ENCODE measurements at regions not wholly inside any gene's neighbourhood (a gene's known extent, or its start where the extent isn't known, plus 50 kb on each side); places are given as distances from the start of the nearest gene placed in this dataset.

DNA sequence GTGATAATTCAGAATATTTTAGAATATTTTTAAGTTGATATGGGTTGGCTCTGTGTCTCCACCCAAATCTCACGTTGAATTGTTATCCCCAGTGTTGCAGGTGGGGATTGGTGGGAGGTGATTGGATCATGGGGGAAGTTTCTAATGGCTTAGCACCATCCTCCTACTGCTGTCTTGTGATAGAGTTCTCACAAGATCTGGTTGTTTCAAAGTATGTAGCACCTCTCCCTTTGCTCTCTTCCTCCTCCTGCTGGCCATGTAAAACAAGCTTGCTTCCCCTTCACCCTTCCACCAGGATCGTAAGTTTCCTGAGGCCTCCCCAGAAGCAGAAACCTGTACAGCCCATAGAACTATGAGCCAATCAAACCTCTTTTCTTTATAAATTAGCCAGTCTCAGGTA is 214.6 kb upstream of the C9orf72 start:
- H3K4me3 ChIP-seq: no peak overlapping the region
- TF ChIP-seq, protein P1, sequence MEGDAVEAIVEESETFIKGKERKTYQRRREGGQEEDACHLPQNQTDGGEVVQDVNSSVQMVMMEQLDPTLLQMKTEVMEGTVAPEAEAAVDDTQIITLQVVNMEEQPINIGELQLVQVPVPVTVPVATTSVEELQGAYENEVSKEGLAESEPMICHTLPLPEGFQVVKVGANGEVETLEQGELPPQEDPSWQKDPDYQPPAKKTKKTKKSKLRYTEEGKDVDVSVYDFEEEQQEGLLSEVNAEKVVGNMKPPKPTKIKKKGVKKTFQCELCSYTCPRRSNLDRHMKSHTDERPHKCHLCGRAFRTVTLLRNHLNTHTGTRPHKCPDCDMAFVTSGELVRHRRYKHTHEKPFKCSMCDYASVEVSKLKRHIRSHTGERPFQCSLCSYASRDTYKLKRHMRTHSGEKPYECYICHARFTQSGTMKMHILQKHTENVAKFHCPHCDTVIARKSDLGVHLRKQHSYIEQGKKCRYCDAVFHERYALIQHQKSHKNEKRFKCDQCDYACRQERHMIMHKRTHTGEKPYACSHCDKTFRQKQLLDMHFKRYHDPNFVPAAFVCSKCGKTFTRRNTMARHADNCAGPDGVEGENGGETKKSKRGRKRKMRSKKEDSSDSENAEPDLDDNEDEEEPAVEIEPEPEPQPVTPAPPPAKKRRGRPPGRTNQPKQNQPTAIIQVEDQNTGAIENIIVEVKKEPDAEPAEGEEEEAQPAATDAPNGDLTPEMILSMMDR (IDR thresholded peaks at IDR 0.05; ENCODE audit: borderline replicate concordance): no peak
- no peak overlapping the region for H3K27ac ChIP-seq (replicated peaks)
- no peak for DNase-seq
- no peaks in the 10 kb centered on the region for H3K36me3 ChIP-seq
- H3K9me3 ChIP-seq (replicated peaks): peaks cover 11% of the 10 kb centered on the region
- intact Hi-C loops (cut with micrococcal nuclease): no loop called here
- H3K4me1 ChIP-seq: no peaks in the 10 kb centered on the region
- no peaks in the 10 kb centered on the region for H3K27me3 ChIP-seq (ENCODE audit: low read depth)

DNA sequence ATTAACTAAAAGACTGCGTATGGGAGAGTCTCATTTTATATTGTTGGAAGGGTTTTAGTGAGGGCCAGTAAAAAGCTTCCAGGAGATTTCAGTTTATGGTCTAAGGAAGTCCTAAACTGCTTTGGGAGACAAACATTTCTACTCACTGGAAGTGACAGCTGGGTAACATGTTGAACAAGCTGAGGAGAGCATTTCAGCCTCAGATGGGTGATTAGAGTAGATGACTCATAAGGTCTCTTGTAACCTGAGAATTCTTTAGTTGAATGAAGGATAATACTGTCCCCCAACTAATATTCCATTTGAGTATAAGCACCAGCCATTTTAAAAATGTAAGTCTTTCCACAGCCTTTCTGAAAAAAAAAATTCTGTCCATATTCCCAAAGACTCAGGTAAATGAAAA is 218.0 kb upstream of the C9orf72 start:
- Histone ChIP-seq H3K9me3 (replicated peaks) (peaks cover 22% of the 10 kb centered on the region), H3K36me3 (no peaks in the 10 kb centered on the region), H3K4me1 (no peaks in the 10 kb centered on the region), H3K27ac (replicated peaks) (no peak overlapping the region), H3K27me3 (ENCODE audit: low read depth) (no peaks in the 10 kb centered on the region), H3K4me3 (no peak overlapping the region)
- DNase-seq: no peak
- TF ChIP-seq, protein P1 (IDR thresholded peaks at IDR 0.05; ENCODE audit: borderline replicate concordance): no peak
- intact Hi-C loops (cut with micrococcal nuclease): no loop called here

DNA sequence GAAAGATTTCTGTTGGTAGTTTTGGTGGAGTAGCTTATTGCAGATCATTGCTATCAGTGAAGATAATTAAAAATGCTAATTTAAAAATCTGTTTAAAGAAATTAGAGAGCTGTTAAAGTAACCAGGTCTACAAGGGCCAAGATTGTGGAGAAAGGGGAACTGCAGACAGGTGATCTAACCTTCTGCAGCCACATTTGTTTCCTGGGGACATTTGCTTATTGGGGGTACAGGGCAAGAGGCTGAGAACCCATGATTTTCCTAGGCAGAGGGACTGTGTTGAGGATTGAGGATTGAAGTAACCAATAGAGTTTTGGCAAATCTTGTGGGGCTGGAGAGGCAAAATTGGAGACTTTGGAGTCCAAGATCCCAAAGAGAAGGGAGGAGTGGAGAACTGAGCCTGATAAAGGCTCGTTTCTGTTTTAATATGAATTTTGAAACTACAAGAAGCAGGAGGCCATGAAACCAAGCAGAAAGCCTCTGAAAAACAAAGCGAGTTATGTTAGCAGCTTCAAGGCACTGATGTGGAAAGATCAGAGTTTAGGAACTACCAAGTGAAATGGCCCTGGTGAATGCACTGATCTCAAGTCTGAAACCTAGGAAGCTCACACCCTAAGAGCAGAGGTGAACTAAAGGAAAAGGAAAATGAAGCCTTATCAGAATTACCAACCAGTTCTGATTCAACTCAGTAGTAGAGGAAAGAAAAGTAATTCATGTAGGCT is 219.8 kb upstream of the C9orf72 start:
- TF ChIP-seq, protein P1 (IDR thresholded peaks at IDR 0.05; ENCODE audit: borderline replicate concordance): no peak
- DNase-seq: no peak
- Histone ChIP-seq H3K4me3 (no peak overlapping the region), H3K9me3 (replicated peaks) (peaks cover 24% of the 10 kb centered on the region), H3K27me3 (ENCODE audit: low read depth) (no peaks in the 10 kb centered on the region), H3K36me3 (no peaks in the 10 kb centered on the region), H3K4me1 (no peaks in the 10 kb centered on the region), H3K27ac (replicated peaks) (no peak overlapping the region)
- intact Hi-C loops (cut with micrococcal nuclease): no loop called here

DNA sequence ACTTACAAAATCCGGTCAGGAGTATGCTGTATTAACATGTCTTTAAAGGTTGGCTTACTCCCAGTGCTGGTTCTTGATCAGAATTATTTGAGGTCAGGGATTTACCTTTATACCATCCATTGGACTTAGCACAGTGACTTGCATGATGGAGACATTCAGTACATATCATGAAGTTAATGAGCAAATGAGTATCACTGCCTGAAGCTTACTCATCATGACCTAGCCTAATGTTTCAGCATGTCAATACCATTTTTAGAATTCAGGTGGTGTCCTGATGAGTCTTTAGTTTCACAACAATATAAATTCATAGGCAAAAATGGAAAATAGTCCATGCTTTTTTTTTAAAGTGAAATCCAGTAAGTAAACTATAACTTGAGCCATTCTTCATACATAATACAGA is 226.0 kb upstream of the C9orf72 start:
- TF ChIP-seq, protein P1 (IDR thresholded peaks at IDR 0.05; ENCODE audit: borderline replicate concordance): no peak

DNA sequence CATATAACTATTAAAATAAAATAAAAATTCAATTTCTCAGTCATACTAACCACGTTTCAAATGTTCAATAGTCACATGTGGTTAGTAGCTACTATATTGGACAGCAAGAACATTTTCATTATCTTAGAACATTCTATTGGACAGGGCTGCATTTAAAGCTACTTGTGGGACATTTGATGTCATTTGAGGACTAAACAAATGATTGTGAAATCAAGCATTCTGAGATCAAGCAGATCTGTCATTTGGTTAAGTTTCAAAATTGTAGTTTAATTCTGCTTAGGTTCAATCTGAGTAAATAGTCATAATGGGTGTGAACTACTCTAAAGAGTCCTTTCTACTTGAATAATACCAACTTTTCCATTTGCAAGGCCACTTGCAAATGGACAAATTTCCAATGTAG is 226.9 kb upstream of the C9orf72 start:
- DNase-seq: no peak
- Histone ChIP-seq H3K4me3 (no peak overlapping the region), H3K9me3 (replicated peaks) (peaks cover 12% of the 10 kb centered on the region), H3K4me1 (no peaks in the 10 kb centered on the region), H3K27ac (replicated peaks) (no peak overlapping the region), H3K36me3 (no peaks in the 10 kb centered on the region), H3K27me3 (ENCODE audit: low read depth) (no peaks in the 10 kb centered on the region)
- TF ChIP-seq, protein P1 (IDR thresholded peaks at IDR 0.05; ENCODE audit: borderline replicate concordance): no peak
- intact Hi-C loops (cut with micrococcal nuclease): no loop called here

More for the DNA sequence above, 226.0 kb upstream of the C9orf72 start:
- no peak for DNase-seq
- intact Hi-C loops (cut with micrococcal nuclease): no loop called here
- Histone ChIP-seq H3K27ac (replicated peaks) (no peak overlapping the region), H3K4me1 (no peaks in the 10 kb centered on the region), H3K4me3 (no peak overlapping the region), H3K27me3 (ENCODE audit: low read depth) (no peaks in the 10 kb centered on the region), H3K9me3 (replicated peaks) (peaks cover 21% of the 10 kb centered on the region), H3K36me3 (no peaks in the 10 kb centered on the region)

Measured in left ventricle myocardium inferior (tissue), 1 donor.